Stimulated activated naive CD8-positive, alpha-beta T cell treated with anti-CD3 and anti-CD28 coated beads, Interleukin-15, amount 100 ng/mL, for 72 hours (primary cell): ENCODE measurements at regions not wholly inside any gene's neighbourhood (a gene's known extent, or its start where the extent isn't known, plus 50 kb on each side); places are given as distances from the start of the nearest gene placed in this dataset.

Experiments used
- ATAC-seq: fragments of 150-1000 bp; cut with Tn5 transposase; 2 replicates; pipeline ENCODE4 v1.10.0; 2021; ENCODE audit warnings: mild to moderate bottlenecking, moderate library complexity
- DNase-seq, 2 donors: peaks; one replicate each; pipeline ENCODE4 v3.0.0; 2021 to 2022
- H3K27ac Mint-ChIP-seq, 2 donors: one replicate each; pipeline ENCODE4 v1.8.0; 2022; ENCODE audit warnings: mild to moderate bottlenecking in 2 of 2, mixed read lengths in 2 of 2, moderate library complexity in 2 of 2
- H3K27me3 Mint-ChIP-seq: one replicate; pipeline ENCODE4 v1.8.0; 2022; ENCODE audit warnings: mixed read lengths
- H3K4me1 Mint-ChIP-seq: one replicate; pipeline ENCODE4 v1.8.0; 2022; ENCODE audit warnings: mild to moderate bottlenecking, mixed read lengths
- H3K4me3 Mint-ChIP-seq, 2 donors: one replicate each; pipeline ENCODE4 v1.8.0; 2022; ENCODE audit warnings: mild to moderate bottlenecking in 2 of 2, mixed read lengths in 2 of 2, moderate library complexity in 1 of 2
- H3K9me3 Mint-ChIP-seq, 2 donors: one replicate each; pipeline ENCODE4 v1.8.0; 2022; ENCODE audit warnings: mixed read lengths in 2 of 2

- Mint-ChIP-seq H3K4me3 (no peak overlapping the region), H3K9me3 (peaks cover 4 to 8% of the 10 kb centered on the region in 2 donors), H3K27ac (no peak overlapping the region), H3K27me3 (no peaks in the 10 kb centered on the region), H3K4me1 (peaks cover 27% of the 10 kb centered on the region)
- ATAC-seq (peak; percentile 90), DNase-seq (no peak)
These were observed 163.9 kb upstream of the RASA1 start for GRCh38 chr5:87103616-87104287.

- ATAC-seq (no peak), DNase-seq (no peak)
- peaks cover 27% of the 10 kb centered on the region for H3K4me1 Mint-ChIP-seq
- no peak overlapping the region for H3K4me3 Mint-ChIP-seq
- H3K9me3 Mint-ChIP-seq = peaks cover 4 to 8% of the 10 kb centered on the region in 2 donors
- no peak overlapping the region for H3K27ac Mint-ChIP-seq
- H3K27me3 Mint-ChIP-seq = no peaks in the 10 kb centered on the region
These were observed 162.1 kb upstream of the RASA1 start for GRCh38 chr5:87105577-87105976.

- peaks cover 19% of the 10 kb centered on the region for H3K4me1 Mint-ChIP-seq
- DNase-seq = no peak
- no peak for ATAC-seq
- no peak overlapping the region for H3K27ac Mint-ChIP-seq
- H3K9me3 Mint-ChIP-seq = peaks cover 4 to 8% of the 10 kb centered on the region in 2 donors
- H3K27me3 Mint-ChIP-seq = no peaks in the 10 kb centered on the region
- H3K4me3 Mint-ChIP-seq = no peak overlapping the region
These were observed 157.9 kb upstream of the RASA1 start for GRCh38 chr5:87109746-87110145.

- no peak for ATAC-seq
- no peaks in the 10 kb centered on the region for H3K27me3 Mint-ChIP-seq
These were observed 157.0 kb upstream of the RASA1 start for GRCh38 chr5:87110721-87111120.

GRCh38 chr5:87113861-87114260 is 153.8 kb upstream of the RASA1 start:
- no peak overlapping the region for H3K4me3 Mint-ChIP-seq
- no peak overlapping the region for H3K27ac Mint-ChIP-seq
- DNase-seq (no peak), ATAC-seq (no peak)
- no peaks in the 10 kb centered on the region for H3K9me3 Mint-ChIP-seq
- peaks cover 45% of the 10 kb centered on the region for H3K4me1 Mint-ChIP-seq
- no peaks in the 10 kb centered on the region for H3K27me3 Mint-ChIP-seq

More at GRCh38 chr5:87110721-87111120, 157.0 kb upstream of the RASA1 start:
- peaks cover 28% of the 10 kb centered on the region for H3K4me1 Mint-ChIP-seq
- H3K9me3 Mint-ChIP-seq = no peaks in the 10 kb centered on the region
- no peak overlapping the region for H3K27ac Mint-ChIP-seq
- H3K4me3 Mint-ChIP-seq = no peak overlapping the region
- no peak for DNase-seq

- DNase-seq = no peak
- Mint-ChIP-seq H3K27me3 (no peaks in the 10 kb centered on the region), H3K4me1 (peaks cover 53% of the 10 kb centered on the region), H3K4me3 (no peak overlapping the region), H3K27ac (no peak overlapping the region), H3K9me3 (no peaks in the 10 kb centered on the region)
- no peak for ATAC-seq
These were observed 153.1 kb upstream of the RASA1 start for GRCh38 chr5:87114631-87115030.

- no peak for DNase-seq
- no peaks in the 10 kb centered on the region for H3K27me3 Mint-ChIP-seq
- ATAC-seq = no peak
- H3K4me3 Mint-ChIP-seq = no peak overlapping the region
- peaks cover 66% of the 10 kb centered on the region for H3K4me1 Mint-ChIP-seq
- H3K27ac Mint-ChIP-seq = no peak overlapping the region
- no peaks in the 10 kb centered on the region for H3K9me3 Mint-ChIP-seq
These were observed 151.8 kb upstream of the RASA1 start for GRCh38 chr5:87115839-87116364.

- Mint-ChIP-seq H3K9me3 (no peaks in the 10 kb centered on the region), H3K4me1 (peaks cover 70% of the 10 kb centered on the region), H3K27me3 (no peaks in the 10 kb centered on the region), H3K4me3 (peak overlapping the region; percentile 47 to 50), H3K27ac (no peak overlapping the region)
- peak; percentile 3 to 17 for DNase-seq
- ATAC-seq = peak; percentile 73
These were observed 150.7 kb upstream of the RASA1 start for GRCh38 chr5:87116825-87117512.

- Mint-ChIP-seq H3K9me3 (no peaks in the 10 kb centered on the region), H3K4me1 (peaks cover 68% of the 10 kb centered on the region), H3K27ac (peak overlapping the region in 1 of 2 donors; percentile 77), H3K4me3 (peak overlapping the region in 1 of 2 donors; percentile 1), H3K27me3 (no peaks in the 10 kb centered on the region)
- DNase-seq = no peak
- no peak for ATAC-seq
These were observed 148.1 kb upstream of the RASA1 start for GRCh38 chr5:87119588-87119987.

- peak; percentile 48 to 55 for DNase-seq
- Mint-ChIP-seq H3K4me1 (peaks cover 58% of the 10 kb centered on the region), H3K27me3 (no peaks in the 10 kb centered on the region), H3K4me3 (peak overlapping the region; percentile 23 to 26), H3K9me3 (no peaks in the 10 kb centered on the region), H3K27ac (peak overlapping the region; percentile 77 to 83)
- peak; percentile 88 for ATAC-seq
These were observed 147.0 kb upstream of the RASA1 start for GRCh38 chr5:87120518-87121303.

- H3K27me3 Mint-ChIP-seq = no peaks in the 10 kb centered on the region
- peaks cover 56% of the 10 kb centered on the region for H3K4me1 Mint-ChIP-seq
- peak; percentile 68 for ATAC-seq
- DNase-seq = peak; percentile 41 to 59
- peak overlapping the region; percentile 91 to 93 for H3K27ac Mint-ChIP-seq
- peak overlapping the region; percentile 67 to 68 for H3K4me3 Mint-ChIP-seq
- no peaks in the 10 kb centered on the region for H3K9me3 Mint-ChIP-seq
These were observed 146.2 kb upstream of the RASA1 start for GRCh38 chr5:87121304-87122150.

GRCh38 chr5:87122151-87122977 is 145.3 kb upstream of the RASA1 start:
- DNase-seq (peak in 1 of 2 donors; percentile 10), ATAC-seq (peak; percentile 19)
- peak overlapping the region; percentile 67 to 68 for H3K4me3 Mint-ChIP-seq
- H3K27ac Mint-ChIP-seq = peak overlapping the region; percentile 91 to 93
- peaks cover 55% of the 10 kb centered on the region for H3K4me1 Mint-ChIP-seq
- no peaks in the 10 kb centered on the region for H3K27me3 Mint-ChIP-seq
- no peaks in the 10 kb centered on the region for H3K9me3 Mint-ChIP-seq

GRCh38 chr5:87125766-87126165 is 141.9 kb upstream of the RASA1 start:
- DNase-seq (no peak), ATAC-seq (no peak)
- H3K4me1 Mint-ChIP-seq = peaks cover 47% of the 10 kb centered on the region
- H3K4me3 Mint-ChIP-seq = no peak overlapping the region
- H3K27me3 Mint-ChIP-seq = no peaks in the 10 kb centered on the region
- no peak overlapping the region for H3K27ac Mint-ChIP-seq
- H3K9me3 Mint-ChIP-seq = no peaks in the 10 kb centered on the region

GRCh38 chr5:87126869-87127268 is 140.8 kb upstream of the RASA1 start:
- ATAC-seq = no peak
- Mint-ChIP-seq H3K27ac (peak overlapping the region in 1 of 2 donors; percentile 81), H3K4me1 (peaks cover 44% of the 10 kb centered on the region), H3K27me3 (no peaks in the 10 kb centered on the region), H3K9me3 (no peaks in the 10 kb centered on the region), H3K4me3 (no peak overlapping the region)
- DNase-seq = no peak
